Suprapubic skin (tissue), 3 donors: ENCODE measurements at regions not wholly inside any gene's neighbourhood (a gene's known extent, or its start where the extent isn't known, plus 50 kb on each side); places are given as distances from the start of the nearest gene placed in this dataset.

ENCODE experiments used
- POLR2AphosphoS5 ChIP-seq, 3 donors: sonication (generic); formaldehyde crosslinking; IDR thresholded peaks; one replicate each; pipeline ENCODE4 v1.6.1; 2017; ENCODE audit warnings: antibody characterized with exemption in 3 of 3
- TF ChIP-seq, protein P1 (sequence below), 2 donors: fragments of 200-600 bp in 1 of 2; fragments of 450-650 bp in 1 of 2; sonication (generic) in 1 of 2; IDR thresholded peaks; one replicate each; pipeline ENCODE4 v1.5.1; 2016 to 2019; ENCODE audit warnings: antibody characterized with exemption in 2 of 2, mild to moderate bottlenecking in 1 of 2, moderate library complexity in 1 of 2

DNA sequence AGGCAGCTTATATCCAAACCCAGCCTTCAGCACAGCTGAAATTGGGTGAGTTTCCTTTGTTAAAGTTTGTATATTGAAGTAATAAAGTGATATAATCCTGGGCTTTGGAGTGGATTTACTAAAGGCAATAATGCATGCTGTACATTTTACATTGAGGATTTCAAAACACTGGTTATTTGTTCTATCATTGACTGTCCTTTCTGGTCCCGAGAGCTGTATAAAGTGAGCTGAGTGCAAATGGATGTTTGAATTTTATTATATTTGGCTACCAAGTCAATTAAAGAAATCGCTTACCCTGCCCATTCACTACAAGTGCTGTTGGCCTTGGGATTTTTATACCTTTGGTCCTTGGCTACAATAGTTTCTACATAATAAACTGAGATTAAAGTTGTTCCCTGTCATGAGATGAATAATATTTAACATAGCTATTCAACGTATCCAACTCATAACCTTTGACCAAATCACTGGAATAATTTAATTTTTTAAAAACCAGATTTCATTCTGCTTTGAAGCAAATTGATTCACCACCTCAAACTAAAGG lies 207.9 kb downstream of the KLF5 start:
- no peak for TF ChIP-seq POLR2AphosphoS5 (IDR thresholded peaks at IDR 0.05)
- TF ChIP-seq, protein P1, sequence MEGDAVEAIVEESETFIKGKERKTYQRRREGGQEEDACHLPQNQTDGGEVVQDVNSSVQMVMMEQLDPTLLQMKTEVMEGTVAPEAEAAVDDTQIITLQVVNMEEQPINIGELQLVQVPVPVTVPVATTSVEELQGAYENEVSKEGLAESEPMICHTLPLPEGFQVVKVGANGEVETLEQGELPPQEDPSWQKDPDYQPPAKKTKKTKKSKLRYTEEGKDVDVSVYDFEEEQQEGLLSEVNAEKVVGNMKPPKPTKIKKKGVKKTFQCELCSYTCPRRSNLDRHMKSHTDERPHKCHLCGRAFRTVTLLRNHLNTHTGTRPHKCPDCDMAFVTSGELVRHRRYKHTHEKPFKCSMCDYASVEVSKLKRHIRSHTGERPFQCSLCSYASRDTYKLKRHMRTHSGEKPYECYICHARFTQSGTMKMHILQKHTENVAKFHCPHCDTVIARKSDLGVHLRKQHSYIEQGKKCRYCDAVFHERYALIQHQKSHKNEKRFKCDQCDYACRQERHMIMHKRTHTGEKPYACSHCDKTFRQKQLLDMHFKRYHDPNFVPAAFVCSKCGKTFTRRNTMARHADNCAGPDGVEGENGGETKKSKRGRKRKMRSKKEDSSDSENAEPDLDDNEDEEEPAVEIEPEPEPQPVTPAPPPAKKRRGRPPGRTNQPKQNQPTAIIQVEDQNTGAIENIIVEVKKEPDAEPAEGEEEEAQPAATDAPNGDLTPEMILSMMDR (IDR thresholded peaks at IDR 0.05), result no peak
